Mesenchymal stem cell (in vitro differentiated cells and primary cell): ENCODE measurements at regions not wholly inside any gene's neighbourhood (a gene's known extent, or its start where the extent isn't known, plus 50 kb on each side); places are given as distances from the start of the nearest gene placed in this dataset.

Source experiments
- DNase-seq: peaks from one replicate; pipeline ENCODE4 v3.0.0-alpha.2; 2013
- H2AFZ ChIP-seq: one replicate; pipeline ENCODE4 v1.6.1; 2013; ENCODE audit warnings: low read depth, mild to moderate bottlenecking, control low read depth, inconsistent platforms, low read length, moderate library complexity
- H2AK5ac ChIP-seq: 2 replicates; pipeline ENCODE4 v1.6.1; 2013; ENCODE audit warnings: low read length, moderate library complexity, mild to moderate bottlenecking, inconsistent platforms; ENCODE audit not compliant: severe bottlenecking
- H2BK120ac ChIP-seq: one replicate; pipeline ENCODE4 v1.6.1; 2013; ENCODE audit warnings: low read depth, mild to moderate bottlenecking, inconsistent platforms, low read length, moderate library complexity
- H2BK12ac ChIP-seq, 2 experiments: one replicate each; pipeline ENCODE4 v1.6.1; 2013; ENCODE audit warnings: inconsistent platforms in 2 of 2, low read length in 2 of 2, mild to moderate bottlenecking in 2 of 2, moderate library complexity in 2 of 2, control low read depth in 1 of 2
- H2BK15ac ChIP-seq: one replicate; pipeline ENCODE4 v1.6.1; 2013; ENCODE audit warnings: mild to moderate bottlenecking, low read depth, inconsistent platforms; ENCODE audit not compliant: poor library complexity, severe bottlenecking
- H2BK5ac ChIP-seq: 2 replicates; pipeline ENCODE4 v1.6.1; 2013; ENCODE audit warnings: low read depth, mild to moderate bottlenecking, low read length, control low read depth, inconsistent platforms; ENCODE audit not compliant: poor library complexity, severe bottlenecking
- H3K14ac ChIP-seq, 2 experiments: one replicate each; pipeline ENCODE4 v1.6.1; 2013; ENCODE audit warnings: inconsistent platforms in 2 of 2, low read length in 2 of 2, control low read depth in 1 of 2, mild to moderate bottlenecking in 1 of 2, moderate library complexity in 1 of 2
- H3K18ac ChIP-seq, 2 experiments: one replicate each; pipeline ENCODE4 v1.6.1; 2013; ENCODE audit warnings: inconsistent platforms in 2 of 2, low read length in 2 of 2, control low read depth in 1 of 2, low read depth in 1 of 2, mild to moderate bottlenecking in 1 of 2
- H3K23ac ChIP-seq, 2 experiments: one replicate each; pipeline ENCODE4 v1.6.1; 2013; ENCODE audit warnings: inconsistent platforms in 2 of 2, low read length in 2 of 2, mild to moderate bottlenecking in 2 of 2, moderate library complexity in 2 of 2, control low read depth in 1 of 2
- H3K27ac ChIP-seq: 2 replicates; pipeline ENCODE4 v1.5.1; 2013; ENCODE audit warnings: mild to moderate bottlenecking, moderate library complexity, low read length, control low read depth, inconsistent platforms; ENCODE audit not compliant: poor library complexity, severe bottlenecking
- H3K27me3 ChIP-seq, 2 experiments: 2 replicates each; pipeline versions ENCODE4 v1.6.1 to v1.7.0; 2013; ENCODE audit warnings: low read length in 2 of 2, mild to moderate bottlenecking in 2 of 2, moderate library complexity in 2 of 2, control low read depth in 1 of 2, inconsistent platforms in 1 of 2; ENCODE audit not compliant: control insufficient read depth in 1 of 2, insufficient read depth in 1 of 2
- H3K36me3 ChIP-seq, 2 experiments: 2 replicates each; pipeline versions ENCODE4 v1.6.1 to v1.7.0; 2013; ENCODE audit warnings: low read length in 2 of 2, control low read depth in 1 of 2, inconsistent platforms in 1 of 2, low read depth in 1 of 2, mild to moderate bottlenecking in 1 of 2; ENCODE audit not compliant: insufficient read depth in 2 of 2, control insufficient read depth in 1 of 2
- H3K4ac ChIP-seq, 2 experiments: one replicate each; pipeline ENCODE4 v1.6.1; 2013; ENCODE audit warnings: inconsistent platforms in 2 of 2, low read length in 2 of 2, mild to moderate bottlenecking in 2 of 2, moderate library complexity in 2 of 2, control low read depth in 1 of 2, low read depth in 1 of 2
- H3K4me1 ChIP-seq: 2 replicates; pipeline ENCODE4 v1.6.1; 2013; ENCODE audit warnings: low read depth, low read length, control low read depth; ENCODE audit not compliant: control insufficient read depth, insufficient read depth
- H3K4me2 ChIP-seq: 2 replicates; pipeline ENCODE4 v1.6.1; 2013; ENCODE audit warnings: low read length, mild to moderate bottlenecking, inconsistent platforms; ENCODE audit not compliant: poor library complexity, severe bottlenecking
- H3K4me3 ChIP-seq, 2 experiments: 2 replicates each; pipeline versions ENCODE4 v1.5.1 to v1.7.0; 2013; ENCODE audit warnings: low read length in 2 of 2, mild to moderate bottlenecking in 2 of 2, control low read depth in 1 of 2, low read depth in 1 of 2; ENCODE audit not compliant: insufficient read depth in 1 of 2
- H3K79me1 ChIP-seq: replicated peaks from 2 replicates; pipeline ENCODE4 v1.6.1; 2013; ENCODE audit warnings: mild to moderate bottlenecking, control low read depth, low read length, inconsistent platforms; ENCODE audit not compliant: poor library complexity, severe bottlenecking
- H3K9ac ChIP-seq: 2 replicates; pipeline ENCODE4 v1.7.0; 2013; ENCODE audit warnings: mild to moderate bottlenecking, low read length, moderate library complexity
- H3K9me3 ChIP-seq: 2 replicates; pipeline ENCODE4 v1.7.0; 2013; ENCODE audit warnings: mild to moderate bottlenecking, low read length; ENCODE audit not compliant: control insufficient read depth
- H4K8ac ChIP-seq: one replicate; pipeline ENCODE4 v1.6.1; 2013; ENCODE audit warnings: inconsistent platforms, mild to moderate bottlenecking, low read length, moderate library complexity
- H4K91ac ChIP-seq: one replicate; pipeline ENCODE4 v1.6.1; 2013; ENCODE audit warnings: mild to moderate bottlenecking, low read length, inconsistent platforms
- WGBS: methylation state at CpG from one replicate; pipeline ENCODE4 v1.1.7; 2013; ENCODE audit warnings: mixed read lengths; 5-methylcytosine and 5-hydroxymethylcytosine counted together

GRCh38 chr1:34312359-34312758, 135.7 kb downstream of the C1orf94 start:
- Histone ChIP-seq H2BK120ac (no peak overlapping the region), H2AFZ (no peak overlapping the region), H3K79me1 (no peaks in the 10 kb centered on the region), H3K4ac (no peak overlapping the region), H4K8ac (no peak overlapping the region), H3K9me3 (peaks cover 38% of the 10 kb centered on the region), H3K4me2 (no peak overlapping the region), H2AK5ac (no peak overlapping the region), H3K18ac (no peak overlapping the region), H4K91ac (no peak overlapping the region), H3K14ac (no peak overlapping the region), H3K23ac (no peak overlapping the region), H2BK5ac (no peak overlapping the region), H2BK15ac (no peak overlapping the region), H3K9ac (no peak overlapping the region), H3K4me1 (no peaks in the 10 kb centered on the region), H3K36me3 (no peaks in the 10 kb centered on the region), H2BK12ac (no peak overlapping the region), H3K27ac (no peak overlapping the region), H3K4me3 (no peak overlapping the region), H3K27me3 (peaks cover 0 to 19% of the 10 kb centered on the region in 2 experiments)
- DNase-seq = no peak
- WGBS = 25% methylated on average over 1 of the region's 1 CpG

GRCh38 chr1:34315974-34316373, 139.3 kb downstream of the C1orf94 start:
- H3K79me1 ChIP-seq = no peaks in the 10 kb centered on the region
- no peak for DNase-seq
- no peak overlapping the region for H4K8ac ChIP-seq
- no peaks in the 10 kb centered on the region for H3K4me1 ChIP-seq
- H2BK15ac ChIP-seq = no peak overlapping the region
- no peak overlapping the region for H2BK12ac ChIP-seq
- H3K4me2 ChIP-seq = no peak overlapping the region
- no peak overlapping the region for H4K91ac ChIP-seq
- no peak overlapping the region for H3K4me3 ChIP-seq
- H2BK120ac ChIP-seq = no peak overlapping the region
- no peak overlapping the region for H2BK5ac ChIP-seq
- no peak overlapping the region for H2AK5ac ChIP-seq
- H3K4ac ChIP-seq = no peak overlapping the region
- H3K23ac ChIP-seq = no peak overlapping the region
- WGBS = 24% methylated on average over 1 of the region's 1 CpG
- H3K27me3 ChIP-seq = peaks cover 0 to 19% of the 10 kb centered on the region in 2 experiments
- no peak overlapping the region for H3K27ac ChIP-seq
- no peak overlapping the region for H3K18ac ChIP-seq
- no peak overlapping the region for H3K14ac ChIP-seq
- no peak overlapping the region for H2AFZ ChIP-seq
- peaks cover 12% of the 10 kb centered on the region for H3K9me3 ChIP-seq
- no peaks in the 10 kb centered on the region for H3K36me3 ChIP-seq
- no peak overlapping the region for H3K9ac ChIP-seq

GRCh38 chr1:34316773-34317172, 140.1 kb downstream of the C1orf94 start:
- H3K4me2 ChIP-seq = no peak overlapping the region
- H3K4ac ChIP-seq = no peak overlapping the region
- H3K14ac ChIP-seq = no peak overlapping the region
- H4K91ac ChIP-seq = no peak overlapping the region
- no peak overlapping the region for H2AFZ ChIP-seq
- H2AK5ac ChIP-seq = no peak overlapping the region
- H3K36me3 ChIP-seq = no peaks in the 10 kb centered on the region
- no peak overlapping the region for H3K23ac ChIP-seq
- H3K4me1 ChIP-seq = no peaks in the 10 kb centered on the region
- peaks cover 0 to 23% of the 10 kb centered on the region in 2 experiments for H3K27me3 ChIP-seq
- no peaks in the 10 kb centered on the region for H3K79me1 ChIP-seq
- H2BK5ac ChIP-seq = no peak overlapping the region
- H2BK15ac ChIP-seq = no peak overlapping the region
- no peak overlapping the region for H3K18ac ChIP-seq
- no peak overlapping the region for H3K4me3 ChIP-seq
- H2BK120ac ChIP-seq = no peak overlapping the region
- DNase-seq = no peak
- H3K27ac ChIP-seq = no peak overlapping the region
- H3K9me3 ChIP-seq = peaks cover 9% of the 10 kb centered on the region
- H2BK12ac ChIP-seq = no peak overlapping the region
- H4K8ac ChIP-seq = no peak overlapping the region
- no peak overlapping the region for H3K9ac ChIP-seq

GRCh38 chr1:34319218-34319617, 142.5 kb downstream of the C1orf94 start:
- H3K27ac ChIP-seq = no peak overlapping the region
- peaks cover 0 to 33% of the 10 kb centered on the region in 2 experiments for H3K27me3 ChIP-seq
- H3K14ac ChIP-seq = no peak overlapping the region
- no peak overlapping the region for H2BK15ac ChIP-seq
- H3K79me1 ChIP-seq = no peaks in the 10 kb centered on the region
- no peaks in the 10 kb centered on the region for H3K36me3 ChIP-seq
- no peak overlapping the region for H3K23ac ChIP-seq
- H2AFZ ChIP-seq = no peak overlapping the region
- no peak for DNase-seq
- H2BK120ac ChIP-seq = no peak overlapping the region
- H2BK5ac ChIP-seq = no peak overlapping the region
- no peak overlapping the region for H2BK12ac ChIP-seq
- H4K8ac ChIP-seq = no peak overlapping the region
- H3K4me2 ChIP-seq = no peak overlapping the region
- no peak overlapping the region for H3K4me3 ChIP-seq
- no peaks in the 10 kb centered on the region for H3K4me1 ChIP-seq
- no peak overlapping the region for H3K18ac ChIP-seq
- 82% methylated on average over 2 of the region's 4 CpGs for WGBS
- H4K91ac ChIP-seq = no peak overlapping the region
- peaks cover 9% of the 10 kb centered on the region for H3K9me3 ChIP-seq
- no peak overlapping the region for H3K4ac ChIP-seq
- no peak overlapping the region for H3K9ac ChIP-seq
- H2AK5ac ChIP-seq = no peak overlapping the region
